Right lung (tissue), 2 donors: ENCODE measurements at regions not wholly inside any gene's neighbourhood (a gene's known extent, or its start where the extent isn't known, plus 50 kb on each side); places are given as distances from the start of the nearest gene placed in this dataset.

ENCODE experiments used
- DNase-seq, 2 donors: peaks; one replicate each; pipeline ENCODE4 v3.0.0-alpha.2; 2013

DNA sequence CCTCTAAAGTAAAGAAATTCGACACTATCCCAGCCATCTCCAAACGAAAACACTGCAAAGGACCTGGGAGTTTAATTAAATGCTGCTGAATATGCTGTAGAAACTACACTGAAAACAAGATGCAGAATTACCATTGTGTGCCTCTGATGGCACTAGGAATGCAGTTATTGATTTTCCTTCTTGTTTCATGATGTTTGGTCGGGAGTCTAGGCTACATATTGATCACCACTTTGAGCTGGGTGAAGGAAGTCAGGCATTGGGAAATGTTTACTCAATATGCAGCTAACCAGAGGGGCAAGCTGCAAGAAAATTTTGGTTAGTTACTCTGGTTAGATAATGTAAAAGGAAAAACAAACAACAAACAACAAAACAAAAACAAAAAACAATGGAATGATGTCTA lies 650.7 kb upstream of the GALNTL6 start:
- no peak for DNase-seq

DNA sequence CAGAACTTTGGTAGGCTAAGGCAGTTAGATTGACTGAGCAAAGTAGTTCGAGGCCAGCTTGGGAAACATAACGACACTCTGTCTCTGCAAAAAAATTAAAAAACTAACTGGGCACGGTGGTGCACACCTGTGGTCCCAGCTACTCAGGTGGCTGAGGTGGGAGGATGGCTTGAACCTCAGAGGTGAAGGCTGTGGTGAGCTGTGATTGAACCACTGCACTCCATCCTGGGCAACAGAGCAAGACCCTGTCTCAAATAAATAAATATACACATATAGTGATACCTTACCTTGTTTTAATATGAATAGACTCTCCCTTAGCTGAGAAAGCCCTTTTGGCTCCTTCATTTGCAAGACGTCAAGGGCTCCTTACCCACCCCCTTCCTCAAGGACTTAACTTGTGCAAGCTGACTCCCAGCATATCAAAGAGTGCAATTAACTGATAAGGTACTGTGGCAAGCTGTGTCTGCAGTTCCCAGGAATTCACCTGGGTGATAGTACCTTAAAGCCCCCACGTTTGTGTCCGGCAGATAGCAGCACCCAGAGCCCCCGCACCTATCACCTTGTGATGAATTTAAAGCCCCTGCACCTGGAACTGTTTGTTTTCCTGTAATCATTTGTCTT lies 655.6 kb upstream of the GALNTL6 start:
- DNase-seq: no peak

DNA sequence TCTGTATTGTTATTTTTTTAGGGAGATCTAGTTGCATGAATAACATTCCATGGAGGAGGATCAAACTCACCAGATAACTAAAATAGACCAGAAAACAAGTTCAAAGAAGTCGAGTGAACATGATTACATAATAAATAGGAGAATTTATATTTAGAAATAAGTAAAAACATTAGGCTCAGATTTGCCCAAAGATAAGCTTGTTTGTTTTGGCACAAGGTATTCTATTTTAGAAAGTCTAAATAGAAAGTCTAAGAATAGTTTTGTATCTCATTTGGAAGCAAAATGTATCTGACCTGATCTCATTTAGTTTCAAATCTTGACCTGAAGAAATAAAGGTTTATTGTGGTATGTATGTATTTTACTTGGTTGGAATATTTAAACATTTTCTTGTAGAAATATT lies 670.6 kb upstream of the GALNTL6 start:
- no peak for DNase-seq

DNA sequence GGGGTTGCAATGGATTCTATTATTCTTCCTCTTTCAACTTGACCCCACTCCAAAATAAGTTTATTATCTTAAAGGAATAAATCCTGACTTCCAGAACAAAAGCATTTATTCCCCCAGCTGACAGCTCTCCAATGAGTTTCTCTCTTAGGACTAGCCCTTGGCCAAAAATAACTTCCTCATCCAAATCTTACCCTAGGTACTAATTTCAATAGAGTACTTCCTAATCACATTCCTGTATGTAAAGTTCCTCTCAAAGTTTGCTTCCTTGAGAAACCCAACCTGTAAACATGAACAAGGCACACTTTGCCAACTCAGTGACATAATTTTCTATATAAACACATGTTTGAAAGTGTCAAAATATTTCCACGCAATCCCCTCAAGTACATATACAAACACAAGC lies 671.2 kb upstream of the GALNTL6 start:
- no peak for DNase-seq

DNA sequence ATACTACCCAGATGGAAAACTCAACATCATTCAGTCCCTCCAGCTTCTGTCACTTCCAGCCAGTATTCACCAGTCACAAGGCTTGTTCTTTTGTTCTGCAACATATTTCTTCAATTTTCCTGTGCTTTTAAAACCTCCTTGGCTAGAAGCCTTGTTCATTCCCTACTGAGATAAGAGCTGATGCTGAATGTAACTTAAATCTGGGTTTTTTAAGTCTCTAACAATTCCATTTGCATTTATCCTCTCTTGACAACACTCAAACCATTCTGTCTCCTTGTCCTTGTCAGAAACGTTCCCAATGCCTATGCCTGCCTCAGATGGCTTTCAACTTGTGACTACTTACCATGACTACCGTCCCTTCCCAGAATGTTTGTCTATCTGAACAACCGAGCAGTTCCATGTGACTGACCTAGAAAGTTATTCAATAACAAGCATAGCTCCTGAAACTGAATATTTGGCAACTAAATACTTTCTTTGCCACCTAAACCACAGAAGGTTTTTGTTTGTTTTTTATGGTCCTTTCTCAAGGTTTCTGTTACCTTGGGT lies 682.9 kb upstream of the GALNTL6 start:
- DNase-seq: no peak

DNA sequence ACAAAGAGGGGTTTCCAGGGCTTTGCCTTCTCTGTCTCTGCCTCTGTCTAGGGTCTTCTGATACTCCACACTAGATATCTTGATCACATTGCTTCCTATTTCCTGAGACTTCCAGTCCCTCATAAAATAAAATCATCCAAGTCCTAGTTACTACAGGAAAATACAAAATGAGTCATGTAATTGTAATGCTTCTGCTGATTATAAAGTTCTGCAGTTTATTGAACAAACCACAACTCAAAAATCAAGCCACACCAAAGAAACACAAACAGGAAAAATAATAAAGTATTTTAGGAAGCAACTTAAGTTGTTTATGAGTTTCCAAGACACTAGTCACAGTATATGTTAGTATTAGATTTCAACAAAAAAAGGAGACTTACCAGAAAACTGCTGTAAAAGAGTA lies 695.1 kb upstream of the GALNTL6 start:
- no peak for DNase-seq

DNA sequence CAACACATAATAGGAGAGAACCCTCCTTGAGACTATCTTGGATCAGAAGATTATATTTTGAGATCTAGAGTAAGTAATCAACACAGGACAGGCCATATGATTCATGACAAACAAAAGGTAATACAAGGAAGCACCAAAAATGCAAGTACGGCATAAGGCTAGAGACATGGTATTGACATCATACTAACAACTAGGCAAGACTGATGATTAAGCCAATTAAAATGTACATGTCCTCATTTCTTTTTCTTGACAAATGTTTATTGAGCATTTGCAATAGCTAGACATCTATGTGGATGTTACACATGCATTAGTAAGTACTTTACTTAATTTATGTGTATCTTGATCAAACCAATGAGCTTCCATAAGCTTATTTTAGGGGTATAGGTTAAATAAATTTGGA lies 695.7 kb upstream of the GALNTL6 start:
- DNase-seq: no peak

DNA sequence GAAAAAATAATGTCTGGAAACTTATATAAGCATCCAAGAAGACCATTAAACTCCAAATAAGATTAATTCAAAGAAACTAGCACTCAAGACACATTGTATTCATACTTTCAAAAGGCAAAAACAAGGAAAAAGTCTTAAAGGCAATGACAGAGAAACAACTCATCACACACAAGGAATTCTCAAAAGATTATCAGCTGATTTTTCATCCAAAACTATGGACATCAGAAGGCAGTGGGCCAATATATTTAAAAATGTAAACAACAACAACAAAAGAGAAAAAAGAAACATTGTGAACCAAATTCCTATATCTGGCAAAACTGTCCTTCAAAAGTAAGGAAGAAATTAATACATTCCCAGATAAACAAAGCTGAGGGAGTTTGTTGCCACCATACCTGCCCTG lies 711.4 kb upstream of the GALNTL6 start:
- DNase-seq: no peak

DNA sequence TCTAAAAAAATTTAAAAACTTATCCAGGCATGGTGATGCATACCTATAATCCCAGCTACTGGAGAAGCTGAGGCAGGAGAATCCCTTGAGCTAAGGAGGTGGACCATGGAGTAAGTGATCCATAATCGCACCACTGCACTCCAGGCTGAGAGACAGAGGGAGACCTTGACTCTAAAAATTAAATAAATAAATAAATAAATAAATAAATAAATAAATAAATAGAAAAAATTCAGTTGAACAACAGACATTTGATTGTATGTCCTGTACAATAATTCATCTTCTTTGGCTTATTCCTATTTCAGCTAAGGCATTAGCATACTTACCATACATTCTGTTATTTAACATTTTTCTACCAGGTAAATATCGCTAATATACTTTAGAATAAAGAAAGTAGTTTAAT lies 726.1 kb upstream of the GALNTL6 start:
- DNase-seq: no peak

DNA sequence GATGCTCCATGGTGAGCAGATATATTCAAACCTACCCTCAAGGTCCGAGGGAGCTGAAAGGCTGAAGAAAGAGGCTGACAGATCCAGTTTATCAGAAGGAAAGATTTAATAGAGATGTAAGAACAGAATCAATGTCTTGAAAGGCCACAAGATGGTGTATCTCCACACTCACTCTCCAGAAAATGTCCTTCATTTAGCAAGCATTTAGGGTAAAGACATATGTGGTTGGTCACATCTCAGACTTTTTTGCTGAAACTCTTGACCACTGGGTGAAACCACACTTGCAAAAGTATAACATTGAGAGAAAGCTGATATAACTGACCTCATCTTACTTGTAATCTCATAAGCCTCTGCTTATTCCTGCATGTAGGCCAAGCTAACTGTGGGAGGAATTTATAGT lies 745.8 kb upstream of the GALNTL6 start:
- no peak for DNase-seq

DNA sequence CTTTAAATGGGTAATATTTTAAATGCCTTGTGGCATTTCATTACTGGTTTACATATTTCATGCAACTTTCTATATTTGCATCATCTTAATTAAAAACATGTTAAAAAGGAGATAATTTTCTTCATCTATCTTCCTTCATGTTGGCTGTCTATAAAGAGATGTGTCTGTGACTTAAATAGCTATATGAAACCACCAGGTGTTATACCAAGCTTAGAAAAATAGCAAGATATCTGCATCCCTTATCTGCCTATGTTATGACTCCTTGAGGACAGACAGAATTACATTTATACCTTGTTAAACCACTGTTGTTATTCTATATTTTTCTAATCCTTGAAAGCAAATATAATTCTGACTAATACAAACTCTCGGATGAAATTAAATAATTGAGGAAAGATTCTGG lies 763.8 kb upstream of the GALNTL6 start:
- DNase-seq: no peak

DNA sequence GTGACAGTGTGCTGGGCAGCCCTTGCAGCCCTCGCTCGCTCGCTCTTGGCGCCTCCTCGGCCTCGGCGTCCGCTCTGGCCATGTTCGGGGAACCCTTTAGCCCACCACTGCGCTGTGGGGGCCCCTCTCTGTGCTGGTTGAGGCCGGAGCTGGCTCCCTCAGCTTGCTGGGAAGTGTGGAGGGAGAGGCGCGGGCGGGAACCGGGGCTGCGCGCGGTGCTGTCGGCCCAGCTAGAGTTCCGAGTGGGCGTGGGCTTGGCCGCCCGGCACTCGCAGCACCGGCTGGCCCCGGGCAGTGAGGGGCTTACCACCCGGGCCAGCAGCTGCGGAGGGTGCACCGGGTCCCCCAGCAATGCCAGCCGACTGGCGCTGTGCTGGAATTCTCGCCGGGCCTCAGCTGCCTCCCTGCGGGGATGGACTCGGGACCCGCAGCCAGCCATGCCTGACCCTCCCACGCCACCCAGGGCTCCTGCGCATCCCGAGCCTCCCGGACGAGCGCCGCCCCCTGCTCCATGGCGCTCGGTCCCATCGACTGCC lies 770.1 kb upstream of the GALNTL6 start:
- DNase-seq: no peak

DNA sequence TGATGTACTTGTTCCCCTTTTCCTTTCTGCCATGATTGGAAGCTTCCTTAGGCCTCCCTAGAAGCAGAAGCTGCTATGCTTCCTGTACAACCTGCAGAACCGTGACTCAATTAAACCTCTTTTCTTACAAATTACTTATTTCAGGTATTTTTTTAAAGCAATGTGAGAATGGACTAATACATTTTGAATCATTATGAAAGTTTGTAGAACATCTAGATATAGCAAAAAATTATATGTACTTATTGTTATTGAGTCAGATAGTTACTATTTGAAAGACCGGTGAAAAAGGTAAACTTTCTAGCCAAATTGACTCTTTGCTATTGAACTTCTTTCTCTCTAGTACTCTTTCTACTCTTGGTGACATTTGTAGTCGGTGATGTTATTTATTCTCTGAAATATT lies 777.3 kb upstream of the GALNTL6 start:
- DNase-seq: no peak

DNA sequence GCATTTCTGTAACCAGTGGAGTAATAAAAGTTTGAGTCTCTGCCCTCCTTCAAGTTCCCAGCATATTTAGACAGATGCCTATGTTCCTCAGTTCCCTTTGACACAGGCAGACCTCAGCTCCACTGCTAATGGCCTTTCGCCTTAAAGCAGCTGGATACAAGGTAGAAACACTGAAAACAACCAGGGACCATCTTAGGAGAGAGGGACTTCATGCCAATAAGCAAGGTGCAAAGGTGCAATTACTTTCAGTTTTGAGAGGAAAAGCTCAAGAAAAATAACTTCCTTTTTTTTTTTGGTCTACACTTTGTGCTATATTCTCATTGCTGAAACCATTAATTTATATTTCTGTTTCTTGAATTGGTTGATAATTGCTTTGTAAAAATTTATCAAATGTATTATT lies 781.9 kb upstream of the GALNTL6 start:
- DNase-seq: no peak

DNA sequence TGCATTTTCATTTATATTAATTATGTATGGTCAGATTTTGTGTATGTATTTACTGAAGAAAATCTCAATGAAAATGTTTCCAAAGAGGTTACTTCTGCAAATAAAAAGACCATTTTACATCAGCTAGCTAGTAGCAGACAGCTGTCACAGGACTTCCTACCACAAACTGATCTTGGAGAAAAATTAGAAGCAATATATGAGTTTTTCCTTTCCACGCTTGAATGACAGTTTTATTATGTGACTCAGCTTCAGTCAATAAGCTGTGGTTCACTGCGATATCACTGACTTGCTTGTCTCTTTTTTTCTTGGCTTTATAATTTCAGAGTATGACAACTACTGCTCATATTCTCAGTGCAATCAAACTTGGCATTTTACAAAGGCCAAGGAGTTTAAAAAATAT lies 787.4 kb upstream of the GALNTL6 start:
- no peak for DNase-seq

DNA sequence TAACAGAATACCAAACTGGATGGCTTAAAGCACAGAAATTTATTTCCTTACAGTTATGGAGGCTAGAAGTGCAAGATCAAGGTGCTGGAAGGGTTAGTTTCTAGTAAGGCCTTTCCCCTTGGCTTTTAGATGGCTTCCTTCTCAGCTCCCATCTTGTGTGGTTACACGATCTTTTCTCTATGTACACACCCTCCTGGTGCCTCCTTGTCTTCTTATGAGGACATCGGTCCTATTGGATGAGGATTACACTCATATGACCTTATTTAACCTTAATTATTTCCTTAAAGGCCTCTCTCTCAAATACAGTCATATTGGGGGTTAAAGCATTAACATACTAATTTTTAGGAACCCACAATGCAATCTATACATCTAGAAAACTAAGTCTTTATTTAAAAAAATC lies 787.9 kb upstream of the GALNTL6 start:
- no peak for DNase-seq

DNA sequence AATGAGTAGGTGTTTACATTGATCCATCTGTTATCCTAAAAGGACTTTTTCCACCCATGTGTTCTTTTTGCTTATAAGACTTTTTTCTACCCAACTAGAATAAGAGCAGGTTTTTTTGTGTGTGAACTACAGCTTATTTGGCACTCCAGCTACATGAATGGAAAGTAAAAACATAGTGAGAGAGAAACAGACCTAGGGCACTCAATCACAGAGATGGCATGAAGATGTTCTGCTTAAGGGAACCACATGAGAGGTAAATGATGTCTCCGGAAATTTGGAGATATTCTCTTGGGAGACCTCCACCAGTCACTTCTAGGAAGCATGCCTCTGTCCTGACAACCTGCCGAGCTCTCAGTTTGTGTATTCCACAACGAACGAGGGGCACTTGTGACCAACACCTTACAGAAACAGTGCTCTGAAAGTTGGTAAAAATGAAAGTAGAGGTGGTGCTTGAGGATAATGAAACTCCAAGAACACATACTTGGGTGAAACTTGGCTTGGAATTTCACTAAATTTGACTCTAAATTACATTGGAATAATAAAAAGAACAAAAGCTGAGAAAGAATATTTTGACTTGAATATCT lies 788.4 kb upstream of the GALNTL6 start:
- DNase-seq: no peak

DNA sequence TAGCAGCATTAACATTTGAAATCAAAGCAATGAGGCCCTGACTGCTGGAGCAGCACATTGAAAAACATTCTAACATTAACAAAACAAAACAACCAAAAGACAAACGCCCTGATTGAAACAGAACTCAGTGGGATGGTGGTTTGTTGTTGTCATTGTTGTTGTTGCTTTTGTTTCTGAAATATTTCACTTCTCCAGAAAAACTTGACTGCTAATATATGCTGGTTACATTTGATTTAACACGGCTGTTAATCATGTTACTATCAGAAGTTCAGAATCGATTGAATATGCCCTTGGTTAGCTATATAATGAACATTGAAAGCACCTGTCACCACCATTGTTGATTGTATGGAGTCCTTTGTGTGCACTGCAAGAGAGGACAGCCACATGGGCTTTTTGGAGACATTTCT lies 790.4 kb upstream of the GALNTL6 start:
- DNase-seq: no peak

DNA sequence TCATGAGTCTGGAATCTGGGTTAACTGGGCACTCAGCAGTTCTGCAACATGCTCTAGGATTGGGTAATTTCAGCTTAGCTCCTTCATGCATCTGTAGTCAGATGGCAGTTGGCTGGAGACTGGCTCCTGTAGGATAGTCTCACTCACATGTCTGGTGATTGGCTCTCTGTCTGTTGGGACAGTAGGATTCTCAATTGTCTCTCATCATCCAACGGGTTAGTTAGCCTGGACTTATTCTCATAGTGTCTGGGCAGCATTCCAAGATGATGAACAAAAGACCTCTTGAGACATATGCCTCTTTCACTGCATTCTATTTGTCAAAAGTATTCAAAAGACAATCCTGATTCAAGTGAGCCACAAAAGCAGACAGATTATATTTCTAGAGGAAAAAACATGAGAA lies 795.6 kb upstream of the GALNTL6 start:
- no peak for DNase-seq

DNA sequence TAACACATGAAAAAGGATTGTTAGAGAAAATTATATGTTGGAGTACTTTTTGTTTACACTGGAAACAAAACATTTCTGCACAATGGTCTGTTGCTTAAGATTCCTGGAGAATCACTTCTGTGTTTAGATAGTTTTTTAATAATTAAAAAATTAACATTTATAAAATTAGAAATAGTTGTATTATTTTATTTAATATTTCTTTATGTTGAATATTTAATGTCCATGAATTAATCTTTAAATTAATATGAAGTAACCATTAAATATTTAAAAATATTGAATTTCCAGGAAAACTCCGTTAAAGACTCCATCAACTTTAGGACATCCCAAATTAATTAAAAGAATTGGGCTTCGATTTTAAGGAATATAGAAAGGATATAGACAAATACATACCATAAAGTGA lies 797.1 kb upstream of the GALNTL6 start:
- no peak for DNase-seq

DNA sequence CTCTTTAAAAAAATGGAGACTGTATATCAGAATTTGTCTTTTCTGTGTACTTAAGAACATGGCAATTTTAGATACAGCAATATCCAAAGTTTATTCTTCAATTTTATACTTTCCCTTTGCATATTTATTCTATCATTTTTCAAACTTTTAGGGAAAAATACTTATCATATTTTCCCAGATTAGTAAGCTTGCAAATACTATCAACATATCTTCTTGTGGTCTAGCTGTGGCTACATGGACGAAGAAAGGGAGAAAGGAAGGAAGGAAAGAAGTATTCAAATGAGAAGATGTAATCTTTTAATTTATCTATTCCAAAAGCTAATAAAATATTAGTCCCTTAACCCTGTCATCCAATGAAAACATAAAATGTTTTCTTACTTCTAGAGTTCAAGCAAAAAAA lies 797.8 kb upstream of the GALNTL6 start:
- no peak for DNase-seq

DNA sequence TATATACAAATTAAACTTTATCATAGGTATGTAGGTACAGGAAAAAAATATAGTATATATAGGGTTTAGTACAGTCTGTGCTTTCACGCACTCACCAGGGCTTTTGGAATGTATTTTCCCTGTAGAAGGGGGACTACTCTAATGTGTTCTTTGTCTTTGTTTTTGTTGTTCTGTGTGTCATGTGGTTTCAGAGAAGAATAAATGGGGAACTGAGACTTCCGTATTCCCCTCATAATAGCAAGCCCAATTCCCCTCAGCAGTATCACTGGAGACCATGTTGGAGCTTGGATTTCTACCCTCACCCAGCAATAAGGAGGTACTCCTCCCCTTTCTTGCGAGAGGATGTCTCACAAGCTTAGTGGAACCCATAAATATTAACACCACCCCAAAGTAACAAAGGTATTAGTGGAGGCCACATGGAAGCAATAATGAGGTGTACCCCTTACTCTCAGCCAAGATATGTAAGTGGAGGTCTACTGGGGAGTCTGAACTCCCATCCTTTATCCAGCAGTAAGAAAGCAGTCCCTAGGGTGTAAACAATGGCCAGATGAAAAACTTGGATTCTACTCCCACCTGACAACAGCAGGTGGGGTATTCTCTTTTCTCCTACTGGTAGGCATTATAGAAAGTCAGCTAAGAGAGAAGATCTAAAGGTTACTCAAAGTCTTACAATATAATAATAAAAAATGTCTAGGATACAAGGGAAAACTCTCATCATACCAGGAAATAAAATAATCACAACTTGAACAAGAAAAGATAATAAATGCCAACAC lies 805.4 kb upstream of the GALNTL6 start:
- no peak for DNase-seq

DNA sequence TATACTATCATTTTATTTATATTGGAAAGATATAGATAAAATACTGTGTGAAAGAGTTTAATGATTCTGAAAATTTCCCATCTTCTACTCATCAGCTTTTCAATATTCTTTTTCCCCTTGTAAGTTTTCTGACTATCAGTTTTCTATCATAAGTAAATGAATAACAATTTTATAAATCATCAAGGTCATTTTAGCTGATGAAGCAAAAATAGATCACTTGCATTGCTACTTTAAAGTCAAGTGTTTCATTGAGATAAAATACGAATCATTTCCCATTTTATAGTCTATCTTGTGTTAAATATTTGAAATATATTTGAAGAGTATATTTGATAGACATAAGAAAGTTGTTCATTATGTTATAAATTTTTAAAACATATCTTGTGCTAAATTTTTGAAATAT lies 811.0 kb upstream of the GALNTL6 start:
- DNase-seq: no peak
